Astrocyte of the spinal cord (primary cell): ENCODE measurements at regions not wholly inside any gene's neighbourhood (a gene's known extent, or its start where the extent isn't known, plus 50 kb on each side); places are given as distances from the start of the nearest gene placed in this dataset.

Source experiments
- DNase-seq: peaks from one replicate; pipeline ENCODE4 v3.0.0; 2011; ENCODE audit warnings: low read depth, low spot score
- H3K4me3 ChIP-seq: 2 replicates; pipeline ENCODE4 v1.5.1; 2011; ENCODE audit warnings: low read depth, mild to moderate bottlenecking, low read length, moderate library complexity
- in situ Hi-C: cut with HindIII; loops from 2 replicates; pipeline ENCODE4 v1.10.0; 2017; ENCODE audit warnings: low sequenced_read_pairs
- TF ChIP-seq, protein P1 (sequence below): IDR thresholded peaks from 2 replicates; pipeline ENCODE4 v1.5.1; 2012; ENCODE audit warnings: low read depth, mild to moderate bottlenecking, low read length, inconsistent platforms

DNA sequence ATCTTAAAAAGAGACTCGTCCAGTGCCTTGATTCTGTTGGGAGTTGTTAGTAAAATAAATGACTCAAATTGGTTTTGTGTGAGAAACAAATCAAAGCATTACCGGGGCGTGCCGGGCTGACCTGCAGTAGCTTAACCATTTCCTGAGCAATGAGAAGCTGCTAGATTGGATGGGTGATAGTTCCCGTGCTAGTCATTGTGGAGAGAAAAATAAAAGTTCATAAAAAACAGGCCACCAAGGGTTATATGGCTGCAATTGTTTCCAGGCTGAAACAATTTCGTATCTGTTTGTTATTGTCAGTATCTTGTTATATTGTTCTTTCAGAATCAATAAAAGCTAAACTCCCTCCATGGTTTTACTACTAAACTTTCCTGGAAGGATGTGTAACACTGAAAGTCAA lies 314.4 kb downstream of the MTX2 start:
- no peak overlapping the region for H3K4me3 ChIP-seq
- DNase-seq: peak; percentile 62

DNA sequence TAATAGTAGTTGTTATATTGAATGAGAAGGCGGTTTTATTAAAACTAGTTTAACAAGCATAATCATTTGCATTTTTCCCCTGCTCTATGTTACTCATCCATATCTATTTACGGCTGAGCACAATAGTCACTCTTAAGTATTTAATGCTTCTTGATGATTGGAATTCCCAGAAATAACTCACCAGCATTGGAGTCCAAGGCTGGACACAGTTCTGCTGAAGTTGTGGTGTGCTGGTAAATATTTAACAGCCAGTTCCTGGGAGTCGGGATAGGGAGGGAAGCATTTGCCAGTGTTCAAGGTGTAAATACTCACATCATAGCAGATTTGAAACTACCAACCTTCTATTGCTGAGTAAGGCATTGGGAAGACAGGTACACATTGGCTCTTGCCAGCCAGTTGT lies 315.1 kb downstream of the MTX2 start:
- TF ChIP-seq, protein P1, sequence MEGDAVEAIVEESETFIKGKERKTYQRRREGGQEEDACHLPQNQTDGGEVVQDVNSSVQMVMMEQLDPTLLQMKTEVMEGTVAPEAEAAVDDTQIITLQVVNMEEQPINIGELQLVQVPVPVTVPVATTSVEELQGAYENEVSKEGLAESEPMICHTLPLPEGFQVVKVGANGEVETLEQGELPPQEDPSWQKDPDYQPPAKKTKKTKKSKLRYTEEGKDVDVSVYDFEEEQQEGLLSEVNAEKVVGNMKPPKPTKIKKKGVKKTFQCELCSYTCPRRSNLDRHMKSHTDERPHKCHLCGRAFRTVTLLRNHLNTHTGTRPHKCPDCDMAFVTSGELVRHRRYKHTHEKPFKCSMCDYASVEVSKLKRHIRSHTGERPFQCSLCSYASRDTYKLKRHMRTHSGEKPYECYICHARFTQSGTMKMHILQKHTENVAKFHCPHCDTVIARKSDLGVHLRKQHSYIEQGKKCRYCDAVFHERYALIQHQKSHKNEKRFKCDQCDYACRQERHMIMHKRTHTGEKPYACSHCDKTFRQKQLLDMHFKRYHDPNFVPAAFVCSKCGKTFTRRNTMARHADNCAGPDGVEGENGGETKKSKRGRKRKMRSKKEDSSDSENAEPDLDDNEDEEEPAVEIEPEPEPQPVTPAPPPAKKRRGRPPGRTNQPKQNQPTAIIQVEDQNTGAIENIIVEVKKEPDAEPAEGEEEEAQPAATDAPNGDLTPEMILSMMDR: no peak
- peak; percentile 36 for DNase-seq
- H3K4me3 ChIP-seq: no peak overlapping the region
- in situ Hi-C loops: no loop called here

More for the DNA sequence above, 314.4 kb downstream of the MTX2 start:
- in situ Hi-C loops: no loop called here
- TF ChIP-seq, protein P1: no peak

DNA sequence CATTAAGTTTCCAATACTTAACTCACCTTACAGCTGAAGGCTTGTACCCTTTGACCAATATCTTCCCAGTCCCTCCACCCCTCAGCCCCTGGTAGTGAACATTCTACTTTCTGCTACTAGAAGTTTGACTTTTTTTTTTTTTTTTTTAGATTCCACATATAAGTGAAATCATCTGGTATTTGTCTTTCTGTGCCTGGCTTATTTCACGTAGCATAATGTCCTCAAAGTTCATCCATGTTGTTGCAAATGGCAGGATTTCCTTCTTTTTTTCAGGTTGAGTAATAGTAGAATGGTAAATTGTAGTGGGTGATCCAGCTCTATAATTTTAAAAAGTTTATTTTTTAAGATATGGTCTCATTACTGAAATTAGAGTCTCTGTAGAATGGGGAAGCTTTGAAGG lies 316.0 kb downstream of the MTX2 start:
- H3K4me3 ChIP-seq: no peak overlapping the region
- DNase-seq: no peak
- in situ Hi-C loops: no loop called here
- TF ChIP-seq, protein P1: no peak

DNA sequence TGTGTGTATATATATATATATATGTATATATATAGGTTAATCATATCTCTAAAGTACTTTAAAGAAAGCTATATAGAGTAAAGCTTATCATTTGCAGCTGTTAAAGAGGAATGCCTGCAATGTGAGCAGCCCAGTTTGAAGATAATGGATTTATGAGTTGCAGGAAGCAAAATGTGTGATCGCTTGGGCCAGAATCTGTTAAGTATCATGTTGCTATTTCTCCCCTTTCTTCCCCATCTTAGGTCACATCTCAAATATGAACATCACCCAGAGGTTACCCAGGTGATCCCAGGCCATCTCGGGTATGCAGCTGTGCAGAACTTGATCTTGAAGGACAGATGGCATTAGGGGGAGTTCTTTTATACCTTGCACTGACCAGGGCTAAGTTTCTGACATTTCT lies 316.5 kb downstream of the MTX2 start:
- TF ChIP-seq, protein P1: no peak
- in situ Hi-C loops: no loop called here
- no peak overlapping the region for H3K4me3 ChIP-seq
- no peak for DNase-seq

DNA sequence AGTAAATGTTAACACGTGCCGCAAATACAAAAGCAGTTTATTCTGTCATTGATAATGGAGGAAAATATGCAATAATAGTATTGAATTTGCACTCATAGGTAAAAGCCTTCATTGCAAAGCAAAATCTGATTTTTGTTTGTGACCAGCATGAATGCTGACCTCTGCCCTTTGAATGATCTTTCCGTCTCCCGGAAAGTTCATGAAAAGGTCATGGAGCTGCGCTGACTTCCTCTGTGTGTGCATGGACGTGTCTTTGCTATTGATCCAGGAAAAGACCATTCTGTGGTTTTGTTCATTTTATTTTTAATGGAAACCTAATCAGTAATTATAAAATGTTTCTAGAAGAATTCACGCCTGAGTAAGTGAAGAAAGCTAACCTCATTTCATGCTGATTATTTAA lies 320.0 kb downstream of the MTX2 start:
- in situ Hi-C loops: no loop called here
- TF ChIP-seq, protein P1: no peak
- DNase-seq: no peak
- H3K4me3 ChIP-seq: no peak overlapping the region

DNA sequence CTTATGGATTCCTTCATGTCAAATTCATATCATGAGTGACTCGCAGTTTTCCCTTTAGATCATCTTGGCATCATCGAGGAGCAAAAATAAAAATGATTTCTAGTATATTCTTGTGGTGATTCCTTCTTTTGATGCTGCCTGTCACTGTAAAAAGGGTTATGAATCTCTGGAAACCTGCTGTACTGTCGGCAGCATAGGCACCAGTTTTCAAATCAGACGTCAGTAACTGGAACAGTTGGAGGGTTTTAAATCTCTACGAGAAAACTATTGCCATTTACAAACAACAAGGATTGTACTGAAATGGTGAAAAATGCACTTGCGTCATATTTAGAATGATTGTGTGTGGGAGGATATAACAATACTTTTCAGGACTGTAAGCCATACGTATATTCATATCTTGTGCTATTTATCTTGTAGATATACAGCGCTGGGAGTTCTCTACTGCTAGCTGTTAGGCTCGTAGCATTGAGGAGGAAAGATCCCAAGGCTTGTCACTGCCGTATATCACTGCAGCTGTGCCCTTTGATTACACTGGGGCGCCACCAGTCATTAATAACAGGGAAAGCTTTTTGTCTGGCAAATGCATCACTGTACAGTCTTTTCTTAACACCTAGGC lies 320.7 kb downstream of the MTX2 start:
- TF ChIP-seq, protein P1: no peak
- H3K4me3 ChIP-seq: no peak overlapping the region
- no peak for DNase-seq
- in situ Hi-C loops: no loop called here
